Fibroblast of mammary gland (primary cell): ENCODE measurements at regions not wholly inside any gene's neighbourhood (a gene's known extent, or its start where the extent isn't known, plus 50 kb on each side); places are given as distances from the start of the nearest gene placed in this dataset.

Source experiments
- DNase-seq: peaks from one replicate; pipeline ENCODE4 v3.0.0-alpha.2; 2010; ENCODE audit warnings: low read depth
- H3K4me3 ChIP-seq: 2 replicates; pipeline ENCODE4 v1.5.1; 2011; ENCODE audit warnings: low read depth, mild to moderate bottlenecking, low read length, moderate library complexity; ENCODE audit not compliant: control insufficient read depth
- CTCF ChIP-seq: conservative IDR thresholded peaks from 2 replicates; pipeline ENCODE4 v1.5.1; 2011; ENCODE audit warnings: low read depth, low read length, inconsistent platforms; ENCODE audit not compliant: control insufficient read depth, insufficient read depth

GRCh38 chr5:38190111-38190510 lies 68.2 kb upstream of the EGFLAM start:
- no peak for TF ChIP-seq CTCF
- DNase-seq = no peak
- no peak overlapping the region for H3K4me3 ChIP-seq

GRCh38 chr5:38189081-38189504 lies 69.3 kb upstream of the EGFLAM start:
- H3K4me3 ChIP-seq = no peak overlapping the region
- no peak for DNase-seq
- TF ChIP-seq CTCF = no peak

- DNase-seq = no peak
- no peak for TF ChIP-seq CTCF
- H3K4me3 ChIP-seq = no peak overlapping the region
These were observed 69.8 kb upstream of the EGFLAM start for GRCh38 chr5:38188591-38188990.

GRCh38 chr5:38187532-38187931 lies 70.8 kb upstream of the EGFLAM start:
- no peak overlapping the region for H3K4me3 ChIP-seq
- no peak for TF ChIP-seq CTCF
- no peak for DNase-seq

GRCh38 chr5:38184627-38185026 lies 73.7 kb upstream of the EGFLAM start:
- DNase-seq = no peak
- no peak for TF ChIP-seq CTCF

GRCh38 chr5:38182991-38183390 lies 75.4 kb upstream of the EGFLAM start:
- DNase-seq = no peak
- no peak for TF ChIP-seq CTCF
- no peak overlapping the region for H3K4me3 ChIP-seq

More at GRCh38 chr5:38184627-38185026, 73.7 kb upstream of the EGFLAM start:
- no peak overlapping the region for H3K4me3 ChIP-seq

GRCh38 chr5:38168029-38168428 lies 90.3 kb upstream of the EGFLAM start:
- H3K4me3 ChIP-seq = no peak overlapping the region
- no peak for TF ChIP-seq CTCF
- DNase-seq = no peak
